ENCODE measurements at regions not wholly inside any gene's neighbourhood (a gene's known extent, or its start where the extent isn't known, plus 50 kb on each side); places are given as distances from the start of the nearest gene placed in this dataset.

Small RNA genes in the stretch of these regions (small RNA-seq; reads per million reads assigned to genes)
- 0 reads per million in 4 donors for gene RN7SL618P

Data from upper lobe of left lung (tissue), 4 donors.